GM23338 (cell line): ENCODE measurements at regions not wholly inside any gene's neighbourhood (a gene's known extent, or its start where the extent isn't known, plus 50 kb on each side); places are given as distances from the start of the nearest gene placed in this dataset.

Experiments used
- ATAC-seq: fragments of 200-7000 bp; cut with Tn5 transposase; 3 replicates; pipeline ENCODE4 v1.9.1; 2020
- DNase-seq: peaks from one replicate; pipeline ENCODE4 v3.0.0-alpha.2; 2015; ENCODE audit warnings: low spot score
- H2AFZ ChIP-seq: fragments of 200-600 bp; sonication (generic); 2 replicates; pipeline ENCODE4 v1.8.0; 2016; ENCODE audit warnings: antibody characterized with exemption, mild to moderate bottlenecking, moderate library complexity
- H3F3A ChIP-seq: fragments of 200-600 bp; sonication (generic); replicated peaks from 2 replicates; pipeline ENCODE4 v1.8.0; 2017; ENCODE audit warnings: antibody characterized with exemption, mixed run types, low read depth
- H3K27ac ChIP-seq: fragments of 200-600 bp; sonication (generic); 2 replicates; pipeline ENCODE4 v1.6.1; 2016; ENCODE audit warnings: low read depth
- H3K27me3 ChIP-seq: fragments of 200-600 bp; sonication (generic); 2 replicates; pipeline ENCODE4 v1.8.0; 2016; ENCODE audit warnings: mild to moderate bottlenecking, mixed run types, moderate library complexity; ENCODE audit not compliant: insufficient read depth
- H3K36me3 ChIP-seq: fragments of 200-600 bp; sonication (generic); 2 replicates; pipeline ENCODE4 v1.8.0; 2016; ENCODE audit warnings: mild to moderate bottlenecking; ENCODE audit not compliant: insufficient read depth
- H3K4me1 ChIP-seq: fragments of 200-600 bp; sonication (generic); 2 replicates; pipeline ENCODE4 v1.8.0; 2016; ENCODE audit warnings: mild to moderate bottlenecking, moderate library complexity; ENCODE audit not compliant: insufficient read depth
- H3K4me2 ChIP-seq: fragments of 200-600 bp; sonication (generic); 2 replicates; pipeline ENCODE4 v1.7.1; 2017; ENCODE audit warnings: mixed run types
- H3K4me3 ChIP-seq: fragments of 200-600 bp; sonication (generic); 2 replicates; pipeline ENCODE4 v1.6.1; 2016; ENCODE audit warnings: mixed run types
- H3K79me2 ChIP-seq: fragments of 200-600 bp; sonication (generic); replicated peaks from 2 replicates; pipeline ENCODE4 v1.8.0; 2017; ENCODE audit warnings: mild to moderate bottlenecking; ENCODE audit not compliant: insufficient read depth
- H3K9me2 ChIP-seq: fragments of 200-600 bp; sonication (generic); 2 replicates; pipeline ENCODE4 v1.8.0; 2017; ENCODE audit not compliant: insufficient read depth
- H4K20me1 ChIP-seq: fragments of 200-600 bp; sonication (generic); replicated peaks from 2 replicates; pipeline ENCODE4 v1.8.0; 2017; ENCODE audit warnings: mild to moderate bottlenecking; ENCODE audit not compliant: insufficient read depth
- H3K27ac Mint-ChIP-seq: 2 replicates; pipeline ENCODE4 v1.8.0; 2020; ENCODE audit warnings: inconsistent platforms, mild to moderate bottlenecking, moderate library complexity, mixed read lengths
- H3K27me3 Mint-ChIP-seq: 3 replicates; pipeline ENCODE4 v1.8.0; 2022; ENCODE audit warnings: low read depth, mild to moderate bottlenecking, moderate library complexity, mixed read lengths, inconsistent platforms; ENCODE audit not compliant: insufficient read depth, poor library complexity
- H3K36me3 Mint-ChIP-seq: 3 replicates; pipeline ENCODE4 v1.8.0; 2021; ENCODE audit warnings: low read depth, mild to moderate bottlenecking, inconsistent platforms, moderate library complexity, mixed read lengths
- H3K4me1 Mint-ChIP-seq: 3 replicates; pipeline ENCODE4 v1.8.0; 2020; ENCODE audit warnings: mild to moderate bottlenecking, inconsistent platforms, mixed read lengths
- H3K4me3 Mint-ChIP-seq: 3 replicates; pipeline ENCODE4 v1.8.0; 2021; ENCODE audit warnings: moderate library complexity, mild to moderate bottlenecking, inconsistent platforms, mixed read lengths
- H3K9me3 Mint-ChIP-seq: 3 replicates; pipeline ENCODE4 v1.8.0; 2020; ENCODE audit warnings: moderate library complexity, mild to moderate bottlenecking, inconsistent platforms, mixed read lengths
- CTCF ChIP-seq, 2 experiments: fragments of 200-600 bp in 1 of 2; sonication (generic) in 1 of 2; conservative IDR thresholded peaks; 2 replicates each; pipeline versions ENCODE4 v1.5.1 to v1.6.1; 2016 to 2017; ENCODE audit warnings: antibody characterized with exemption in 2 of 2, low read depth in 2 of 2, mild to moderate bottlenecking in 2 of 2, moderate library complexity in 1 of 2
- JUNB ChIP-seq: IDR thresholded peaks from one replicate; pipeline ENCODE4 v1.6.1; 2016; ENCODE audit warnings: antibody characterized with exemption; ENCODE audit not compliant: unreplicated experiment
- NANOG ChIP-seq: IDR thresholded peaks from 2 replicates; pipeline ENCODE4 v1.6.1; 2016; ENCODE audit warnings: antibody characterized with exemption, borderline replicate concordance
- POLR2AphosphoS5 ChIP-seq: IDR thresholded peaks from 2 replicates; pipeline ENCODE4 v1.6.1; 2016; ENCODE audit warnings: antibody characterized with exemption, low read depth
- STAT1 ChIP-seq: IDR thresholded peaks from one replicate; pipeline ENCODE4 v1.6.1; 2016; ENCODE audit warnings: antibody characterized with exemption; ENCODE audit not compliant: unreplicated experiment
- ZNF114 ChIP-seq: fragments of 250-450 bp; sonication (Bioruptor Pico); IDR thresholded peaks from 2 replicates; pipeline ENCODE4 v1.5.0; 2020; ENCODE audit warnings: mild to moderate bottlenecking, moderate library complexity
- TF ChIP-seq, protein P1 (sequence below): IDR thresholded peaks from 2 replicates; pipeline ENCODE4 v1.6.1; 2016; ENCODE audit warnings: antibody characterized with exemption
- TF ChIP-seq, protein P2 (sequence below): IDR thresholded peaks from one replicate; pipeline ENCODE4 v1.6.1; 2018; ENCODE audit warnings: antibody characterized with exemption; ENCODE audit not compliant: unreplicated experiment

- Mint-ChIP-seq H3K27ac (no peak overlapping the region), H3K27me3 (no peaks in the 10 kb centered on the region), H3K9me3 (no peaks in the 10 kb centered on the region), H3K4me1 (peaks cover 4% of the 10 kb centered on the region; the same call in 2 of the 3 replicates), H3K36me3 (no peaks in the 10 kb centered on the region), H3K4me3 (no peak overlapping the region)
- no peaks in the 10 kb centered on the region for H3F3A ChIP-seq
- H3K79me2 ChIP-seq, result no peaks in the 10 kb centered on the region
- H3K4me3 ChIP-seq, result no peak overlapping the region
- H2AFZ ChIP-seq, result no peak overlapping the region
- no peaks in the 10 kb centered on the region for H3K4me1 ChIP-seq
- no peak for TF ChIP-seq POLR2AphosphoS5
- TF ChIP-seq ZNF114 (CRISPR knock-in tag), result no peak
- TF ChIP-seq NANOG, result no peak
- TF ChIP-seq, protein P1, sequence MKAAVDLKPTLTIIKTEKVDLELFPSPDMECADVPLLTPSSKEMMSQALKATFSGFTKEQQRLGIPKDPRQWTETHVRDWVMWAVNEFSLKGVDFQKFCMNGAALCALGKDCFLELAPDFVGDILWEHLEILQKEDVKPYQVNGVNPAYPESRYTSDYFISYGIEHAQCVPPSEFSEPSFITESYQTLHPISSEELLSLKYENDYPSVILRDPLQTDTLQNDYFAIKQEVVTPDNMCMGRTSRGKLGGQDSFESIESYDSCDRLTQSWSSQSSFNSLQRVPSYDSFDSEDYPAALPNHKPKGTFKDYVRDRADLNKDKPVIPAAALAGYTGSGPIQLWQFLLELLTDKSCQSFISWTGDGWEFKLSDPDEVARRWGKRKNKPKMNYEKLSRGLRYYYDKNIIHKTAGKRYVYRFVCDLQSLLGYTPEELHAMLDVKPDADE, result no peak
- TF ChIP-seq CTCF (conservative IDR thresholded peaks at IDR 0.05; ENCODE audit: low read depth in 2 of 2), result no peak
- no peak for TF ChIP-seq STAT1
- TF ChIP-seq, protein P2, sequence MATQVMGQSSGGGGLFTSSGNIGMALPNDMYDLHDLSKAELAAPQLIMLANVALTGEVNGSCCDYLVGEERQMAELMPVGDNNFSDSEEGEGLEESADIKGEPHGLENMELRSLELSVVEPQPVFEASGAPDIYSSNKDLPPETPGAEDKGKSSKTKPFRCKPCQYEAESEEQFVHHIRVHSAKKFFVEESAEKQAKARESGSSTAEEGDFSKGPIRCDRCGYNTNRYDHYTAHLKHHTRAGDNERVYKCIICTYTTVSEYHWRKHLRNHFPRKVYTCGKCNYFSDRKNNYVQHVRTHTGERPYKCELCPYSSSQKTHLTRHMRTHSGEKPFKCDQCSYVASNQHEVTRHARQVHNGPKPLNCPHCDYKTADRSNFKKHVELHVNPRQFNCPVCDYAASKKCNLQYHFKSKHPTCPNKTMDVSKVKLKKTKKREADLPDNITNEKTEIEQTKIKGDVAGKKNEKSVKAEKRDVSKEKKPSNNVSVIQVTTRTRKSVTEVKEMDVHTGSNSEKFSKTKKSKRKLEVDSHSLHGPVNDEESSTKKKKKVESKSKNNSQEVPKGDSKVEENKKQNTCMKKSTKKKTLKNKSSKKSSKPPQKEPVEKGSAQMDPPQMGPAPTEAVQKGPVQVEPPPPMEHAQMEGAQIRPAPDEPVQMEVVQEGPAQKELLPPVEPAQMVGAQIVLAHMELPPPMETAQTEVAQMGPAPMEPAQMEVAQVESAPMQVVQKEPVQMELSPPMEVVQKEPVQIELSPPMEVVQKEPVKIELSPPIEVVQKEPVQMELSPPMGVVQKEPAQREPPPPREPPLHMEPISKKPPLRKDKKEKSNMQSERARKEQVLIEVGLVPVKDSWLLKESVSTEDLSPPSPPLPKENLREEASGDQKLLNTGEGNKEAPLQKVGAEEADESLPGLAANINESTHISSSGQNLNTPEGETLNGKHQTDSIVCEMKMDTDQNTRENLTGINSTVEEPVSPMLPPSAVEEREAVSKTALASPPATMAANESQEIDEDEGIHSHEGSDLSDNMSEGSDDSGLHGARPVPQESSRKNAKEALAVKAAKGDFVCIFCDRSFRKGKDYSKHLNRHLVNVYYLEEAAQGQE, result no peak
- TF ChIP-seq JUNB, result no peak
- no peak overlapping the region for H3K27ac ChIP-seq
- H3K36me3 ChIP-seq, result no peaks in the 10 kb centered on the region
- no peak for ATAC-seq
- no peaks in the 10 kb centered on the region for H3K27me3 ChIP-seq
- H3K9me2 ChIP-seq, result no peaks in the 10 kb centered on the region; the same call in 1 of the 2 replicates
- H4K20me1 ChIP-seq, result no peaks in the 10 kb centered on the region
- no peak for DNase-seq
- H3K4me2 ChIP-seq, result no peak overlapping the region
Observed at GRCh38 chr2:236912326-236913120, 173.2 kb upstream of the COPS8 start.

GRCh38 chr2:236915186-236915585 is 170.5 kb upstream of the COPS8 start:
- no peak overlapping the region for H3K4me3 ChIP-seq
- H2AFZ ChIP-seq, result no peak overlapping the region
- DNase-seq (no peak), ATAC-seq (no peak)
- H3K9me3 Mint-ChIP-seq, result no peaks in the 10 kb centered on the region
- H4K20me1 ChIP-seq, result no peaks in the 10 kb centered on the region
- H3K9me2 ChIP-seq, result no peaks in the 10 kb centered on the region; the same call in 1 of the 2 replicates
- H3K4me2 ChIP-seq, result no peak overlapping the region
- H3K27me3 Mint-ChIP-seq, result peaks cover 4% of the 10 kb centered on the region
- H3K4me1 Mint-ChIP-seq, result peaks cover 4% of the 10 kb centered on the region; the same call in 2 of the 3 replicates
- no peaks in the 10 kb centered on the region for H3F3A ChIP-seq
- no peaks in the 10 kb centered on the region for H3K79me2 ChIP-seq
- H3K36me3 Mint-ChIP-seq, result no peaks in the 10 kb centered on the region
- no peak overlapping the region for H3K27ac Mint-ChIP-seq
- H3K4me1 ChIP-seq, result no peaks in the 10 kb centered on the region
- no peak overlapping the region for H3K4me3 Mint-ChIP-seq
- no peaks in the 10 kb centered on the region for H3K27me3 ChIP-seq
- H3K27ac ChIP-seq, result no peak overlapping the region
- no peaks in the 10 kb centered on the region for H3K36me3 ChIP-seq
- no peak for TF ChIP-seq JUNB
- no peak for TF ChIP-seq NANOG
